ENCODE measurements at regions not wholly inside any gene's neighbourhood (a gene's known extent, or its start where the extent isn't known, plus 50 kb on each side); places are given as distances from the start of the nearest gene placed in this dataset.

DNA sequence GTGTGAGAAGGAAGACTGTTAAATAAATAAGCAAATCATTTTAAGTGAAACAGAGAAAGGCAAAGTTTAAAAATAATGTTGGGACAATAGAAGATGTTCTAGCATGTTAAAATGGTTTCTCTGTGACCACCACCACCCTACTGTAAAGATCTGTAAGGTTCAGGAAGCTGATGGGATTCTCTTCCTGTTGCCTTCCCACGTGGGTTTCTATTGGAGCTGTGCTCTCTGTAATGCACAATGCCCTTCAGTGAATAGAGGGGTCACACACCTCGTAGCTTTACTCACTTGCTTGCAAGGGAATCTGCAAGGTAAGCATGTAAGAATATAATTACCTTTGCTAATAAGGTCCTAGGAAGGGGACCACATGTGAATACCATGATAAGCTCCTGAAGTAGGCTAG, 170.5 kb downstream of the CASP12 start:
- no peaks in the 10 kb centered on the region for H3K36me3 ChIP-seq (ENCODE audit: insufficient read depth, low read length)
- peaks cover 10% of the 10 kb centered on the region for H3K9me3 ChIP-seq (ENCODE audit: insufficient read depth, low read length, severe bottlenecking)
- 0 out of 2 replicates have a peak overlapping the region, but pooled peaks have one; percentile 3 for H3K27ac ChIP-seq (ENCODE audit: low read length)
- H3K4me3 ChIP-seq (ENCODE audit: low read depth in 1 of 2, low read length in 2 of 2) = no peak overlapping the region
- H3K4me2 ChIP-seq (ENCODE audit: insufficient read depth, low read length) = no peak overlapping the region
- no peak for TF ChIP-seq EZH2 (IDR thresholded peaks at IDR 0.05; ENCODE audit: borderline replicate concordance, low read depth, low read length, severe bottlenecking)
- TF ChIP-seq CTCF (IDR thresholded peaks at IDR 0.05; ENCODE audit: borderline replicate concordance, extremely low read depth, low read length, poor library complexity, severe bottlenecking) = no peak
- peaks cover 25% of the 10 kb centered on the region for H3K4me1 ChIP-seq (ENCODE audit: insufficient read depth, low read length)
- DNase-seq = no peak
- no peaks in the 10 kb centered on the region for H3K79me2 ChIP-seq (ENCODE audit: insufficient read depth, low read length)
- H2AFZ ChIP-seq (ENCODE audit: low read depth, low read length) = peak overlapping the region; percentile 51
- no peaks in the 10 kb centered on the region for H3K27me3 ChIP-seq (ENCODE audit: insufficient read depth, low read length, poor library complexity)
- no peak overlapping the region for H3K9ac ChIP-seq (ENCODE audit: low read depth, low read length)
- ATAC-seq (ENCODE audit: insufficient read depth, low read depth) = peak; percentile 67; the same call in 1 of the 3 replicates
- H4K20me1 ChIP-seq (ENCODE audit: insufficient read depth, low read length) = no peaks in the 10 kb centered on the region

GRCh38 chr11:104727095-104727494, 171.2 kb downstream of the CASP12 start:
- H3K4me2 ChIP-seq (ENCODE audit: insufficient read depth, low read length) = no peak overlapping the region
- no peaks in the 10 kb centered on the region for H3K79me2 ChIP-seq (ENCODE audit: insufficient read depth, low read length)
- H2AFZ ChIP-seq (ENCODE audit: low read depth, low read length) = peak overlapping the region; percentile 51; the same call in 1 of the 2 replicates
- no peak overlapping the region for H3K4me3 ChIP-seq (ENCODE audit: low read depth in 1 of 2, low read length in 2 of 2)
- no peaks in the 10 kb centered on the region for H3K36me3 ChIP-seq (ENCODE audit: insufficient read depth, low read length)
- DNase-seq (no peak), ATAC-seq (ENCODE audit: insufficient read depth, low read depth) (no peak)
- H3K9ac ChIP-seq (ENCODE audit: low read depth, low read length) = no peak overlapping the region
- peaks cover 19% of the 10 kb centered on the region for H3K4me1 ChIP-seq (ENCODE audit: insufficient read depth, low read length)
- peaks cover 12% of the 10 kb centered on the region for H3K9me3 ChIP-seq (ENCODE audit: insufficient read depth, low read length, severe bottlenecking)
- no peaks in the 10 kb centered on the region for H4K20me1 ChIP-seq (ENCODE audit: insufficient read depth, low read length)
- H3K27me3 ChIP-seq (ENCODE audit: insufficient read depth, low read length, poor library complexity) = no peaks in the 10 kb centered on the region
- TF ChIP-seq CTCF (IDR thresholded peaks at IDR 0.05; ENCODE audit: borderline replicate concordance, extremely low read depth, low read length, poor library complexity, severe bottlenecking) (no peak), EZH2 (IDR thresholded peaks at IDR 0.05; ENCODE audit: borderline replicate concordance, low read depth, low read length, severe bottlenecking) (no peak)
- H3K27ac ChIP-seq (ENCODE audit: low read length) = no peak overlapping the region

DNA sequence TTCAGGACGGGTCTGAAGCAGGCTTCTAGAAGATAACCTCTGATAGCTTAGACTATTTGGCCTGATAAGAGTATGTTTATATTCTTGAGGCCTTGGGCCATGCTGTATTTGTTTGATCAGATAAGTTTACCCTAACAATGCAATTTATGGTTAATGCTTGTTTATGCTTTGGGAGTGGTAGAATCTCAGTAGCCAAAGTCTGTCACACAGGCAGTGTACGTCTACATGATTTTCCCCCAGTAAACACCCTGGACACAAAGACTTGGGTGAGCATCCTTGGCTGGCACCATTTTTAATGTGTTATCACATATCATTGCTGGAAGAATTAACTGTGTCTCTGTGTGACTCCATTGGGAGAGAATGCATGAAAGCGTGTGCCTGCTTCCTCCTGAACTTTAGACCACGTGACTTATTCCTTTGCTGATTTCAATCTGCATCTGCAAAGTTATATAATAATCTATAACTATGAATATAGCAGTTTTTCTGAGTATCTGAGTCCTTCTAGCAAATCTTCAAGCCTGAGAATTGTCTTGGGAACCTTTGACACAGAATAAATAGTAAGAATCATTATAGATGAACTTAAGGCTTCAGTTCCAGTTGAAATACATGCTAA, 172.4 kb downstream of the CASP12 start:
- H2AFZ ChIP-seq (ENCODE audit: low read depth, low read length) = no peak overlapping the region
- H3K9me3 ChIP-seq (ENCODE audit: insufficient read depth, low read length, severe bottlenecking) = peaks cover 12% of the 10 kb centered on the region
- no peaks in the 10 kb centered on the region for H4K20me1 ChIP-seq (ENCODE audit: insufficient read depth, low read length)
- H3K27me3 ChIP-seq (ENCODE audit: insufficient read depth, low read length, poor library complexity) = no peaks in the 10 kb centered on the region
- TF ChIP-seq CTCF (IDR thresholded peaks at IDR 0.05; ENCODE audit: borderline replicate concordance, extremely low read depth, low read length, poor library complexity, severe bottlenecking) (no peak), EZH2 (IDR thresholded peaks at IDR 0.05; ENCODE audit: borderline replicate concordance, low read depth, low read length, severe bottlenecking) (no peak)
- H3K4me3 ChIP-seq (ENCODE audit: low read depth in 1 of 2, low read length in 2 of 2) = no peak overlapping the region
- no peak overlapping the region for H3K4me2 ChIP-seq (ENCODE audit: insufficient read depth, low read length)
- ATAC-seq (ENCODE audit: insufficient read depth, low read depth) = no peak
- no peak overlapping the region for H3K9ac ChIP-seq (ENCODE audit: low read depth, low read length)
- no peak overlapping the region for H3K27ac ChIP-seq (ENCODE audit: low read length)
- DNase-seq = no peak
- H3K4me1 ChIP-seq (ENCODE audit: insufficient read depth, low read length) = peaks cover 18% of the 10 kb centered on the region
- no peaks in the 10 kb centered on the region for H3K36me3 ChIP-seq (ENCODE audit: insufficient read depth, low read length)
- H3K79me2 ChIP-seq (ENCODE audit: insufficient read depth, low read length) = no peaks in the 10 kb centered on the region

Measured in DND-41 (cell line).